ENCODE measurements at regions not wholly inside any gene's neighbourhood (a gene's known extent, or its start where the extent isn't known, plus 50 kb on each side); places are given as distances from the start of the nearest gene placed in this dataset.

- TF ChIP-seq TAF1 (IDR thresholded peaks at IDR 0.05; ENCODE audit: borderline replicate concordance, low read depth, low read length) (no peak), POLR2A (IDR thresholded peaks at IDR 0.05; ENCODE audit: low read depth, low read length) (no peak), POLR2AphosphoS5 (IDR thresholded peaks at IDR 0.05; ENCODE audit: low read depth, low read length) (no peak)
Measured at GRCh38 chr6:84870672-84871071, 106.3 kb upstream of the TBX18 start.

Measured in GM12892 (cell line).